ENCODE measurements at regions not wholly inside any gene's neighbourhood (a gene's known extent, or its start where the extent isn't known, plus 50 kb on each side); places are given as distances from the start of the nearest gene placed in this dataset.
"Not testable (repeated sequence)": the region's sequence is repeated elsewhere in the genome, so short reads cannot be mapped to it uniquely, and the experiment has no call there.

DNA sequence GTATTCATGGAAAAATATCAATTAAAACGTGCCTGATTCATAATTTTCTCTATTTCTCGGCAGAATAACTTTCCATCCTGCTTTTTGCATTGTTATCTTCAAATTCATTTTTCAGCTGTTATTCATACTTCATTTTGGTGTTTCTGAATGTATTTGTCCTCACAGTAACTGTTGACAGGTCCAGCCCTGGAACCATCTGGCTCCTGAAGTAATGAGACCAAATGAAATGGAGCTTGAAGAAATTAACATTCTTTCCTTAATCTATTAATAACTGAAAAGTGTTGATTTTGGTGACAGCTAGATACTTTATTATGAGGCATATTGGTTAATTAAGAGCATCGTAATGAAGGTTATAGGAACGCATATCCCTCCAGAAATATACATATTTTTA, 257.0 kb upstream of the MINDY3 start:
- no peak for DNase-seq

DNA sequence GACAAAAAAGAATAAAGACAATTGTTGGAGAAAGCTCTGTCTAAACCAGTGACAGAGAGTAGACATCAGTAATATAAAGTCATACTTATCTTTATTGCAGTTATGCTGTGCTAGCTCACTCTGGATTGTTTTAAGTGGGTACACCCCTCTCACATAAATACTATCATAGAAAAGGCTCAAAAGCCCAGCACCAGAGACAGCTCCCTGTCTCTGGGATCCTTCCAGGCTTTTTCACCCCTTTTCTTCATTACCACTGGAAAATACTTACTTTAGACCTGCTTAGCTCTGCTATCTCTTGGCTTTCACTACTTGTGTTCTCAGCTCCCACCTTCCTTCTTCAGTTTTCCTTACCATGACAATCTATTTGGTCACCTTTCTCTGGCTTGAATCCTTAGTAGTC, 259.1 kb upstream of the MINDY3 start:
- no peak for DNase-seq

DNA sequence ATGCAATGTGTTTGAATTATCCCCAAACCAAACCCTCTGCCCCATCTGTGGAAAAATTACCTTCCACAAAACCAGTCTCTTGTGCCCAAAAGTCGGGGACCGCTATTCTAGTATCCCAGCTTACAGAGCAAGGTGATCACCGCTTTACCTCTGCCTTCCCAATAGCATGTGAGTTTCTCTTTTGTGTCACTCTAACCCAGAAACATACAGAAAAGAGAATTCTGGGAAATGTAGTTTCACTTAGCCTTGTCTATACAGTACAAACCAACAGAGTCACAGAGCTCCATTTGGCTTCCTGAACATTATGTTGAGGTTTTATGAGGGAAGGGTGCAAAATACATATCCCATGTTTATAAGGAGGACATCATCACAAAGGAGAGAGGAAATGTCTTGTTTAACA, 260.3 kb upstream of the MINDY3 start:
- DNase-seq = no peak

DNA sequence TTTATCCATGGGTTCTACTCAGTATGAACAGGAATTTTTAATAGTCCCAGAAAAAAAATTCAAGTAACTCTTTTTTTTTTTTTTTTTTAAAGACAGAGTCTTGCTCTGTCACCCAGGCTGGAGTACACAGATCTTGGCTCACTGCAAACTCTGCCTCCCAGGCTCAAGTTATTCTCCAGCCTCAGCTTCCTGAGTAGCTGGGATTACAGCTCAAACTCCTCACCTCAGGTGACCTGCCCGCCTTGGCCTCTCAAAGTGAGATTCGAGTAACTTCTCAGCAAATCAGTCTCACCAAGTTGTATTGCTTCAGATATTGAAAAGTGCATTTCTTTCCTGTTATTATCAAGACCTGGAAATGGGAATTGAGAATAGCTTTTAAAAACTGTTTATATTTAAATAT, 281.2 kb upstream of the MINDY3 start:
- DNase-seq = no peak

DNA sequence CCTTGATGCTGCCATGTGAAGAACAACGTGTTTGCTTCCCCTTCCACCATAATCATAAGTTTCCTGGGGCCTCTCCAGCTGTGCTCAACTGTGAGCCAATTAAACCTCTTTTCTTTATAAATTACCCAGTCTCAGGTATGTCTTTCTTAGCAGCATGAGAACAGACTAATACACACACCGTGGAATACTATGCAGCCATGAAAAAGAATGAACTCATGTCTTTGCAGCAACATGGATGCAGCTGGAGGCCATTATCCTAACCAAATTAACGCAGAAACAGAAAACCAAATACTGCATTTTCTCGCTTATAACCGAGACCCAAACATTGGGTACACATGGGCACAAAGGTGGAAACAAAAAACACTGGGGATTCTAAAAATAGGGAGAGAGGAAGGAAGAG, 286.7 kb upstream of the MINDY3 start:
- DNase-seq = no peak

DNA sequence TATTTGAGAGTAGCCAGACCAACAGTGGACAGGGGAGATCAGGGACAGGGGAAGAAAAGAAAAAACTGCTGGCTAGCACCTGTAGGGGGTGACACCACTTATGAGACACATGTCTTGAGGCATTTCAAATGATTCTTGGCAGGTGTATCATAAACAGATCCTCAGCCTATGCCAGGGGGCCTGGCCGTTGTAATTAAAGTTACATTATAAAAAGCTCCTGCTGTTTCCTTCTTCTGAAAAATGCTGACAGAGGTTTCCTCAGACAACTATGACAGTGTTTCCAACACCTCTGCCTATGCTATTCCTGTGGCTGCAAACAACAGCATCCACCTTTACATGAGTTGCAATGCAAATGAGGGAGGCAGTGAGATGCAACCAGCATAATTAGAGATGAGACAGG, 281.0 kb upstream of the PTER start:
- DNase-seq = no peak

DNA sequence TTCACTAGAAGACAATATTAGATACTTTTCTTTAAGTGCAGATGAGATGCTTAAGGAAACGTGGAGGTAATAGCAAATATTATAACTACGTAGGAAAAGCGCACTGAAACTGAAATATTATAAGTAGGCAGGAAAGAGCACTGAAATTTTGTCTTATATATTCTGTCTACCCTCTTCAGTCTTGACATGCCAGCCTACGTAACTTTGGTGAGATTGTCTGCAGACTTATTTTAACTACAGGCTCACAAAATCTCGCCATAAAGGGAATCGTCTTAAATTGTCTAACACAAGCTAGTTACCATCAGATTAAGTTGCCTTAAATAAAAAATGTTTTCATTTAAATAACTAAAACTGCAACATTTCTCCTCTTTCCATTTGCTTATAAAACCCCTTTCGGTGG, 280.1 kb upstream of the PTER start:
- no peak for DNase-seq

DNA sequence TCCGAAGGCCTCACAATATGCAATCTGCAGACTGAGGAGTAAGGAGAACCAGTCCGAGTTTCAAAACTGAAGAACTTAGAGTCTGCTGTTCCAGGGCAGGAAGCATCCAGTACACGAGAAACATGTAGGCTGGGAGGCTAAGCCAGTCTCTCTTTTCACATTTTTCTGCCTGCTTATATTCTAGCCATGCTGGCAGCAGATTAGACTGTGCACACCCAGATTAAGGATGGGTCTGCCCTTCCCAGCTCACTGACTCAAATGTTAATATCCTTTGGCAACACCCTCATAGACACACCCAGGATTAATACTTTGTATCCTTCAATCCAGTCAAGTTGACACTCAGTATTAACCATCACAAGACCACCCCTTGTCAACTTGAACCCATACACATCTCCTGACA, 271.7 kb upstream of the PTER start:
- DNase-seq = not testable (repeated sequence)

DNA sequence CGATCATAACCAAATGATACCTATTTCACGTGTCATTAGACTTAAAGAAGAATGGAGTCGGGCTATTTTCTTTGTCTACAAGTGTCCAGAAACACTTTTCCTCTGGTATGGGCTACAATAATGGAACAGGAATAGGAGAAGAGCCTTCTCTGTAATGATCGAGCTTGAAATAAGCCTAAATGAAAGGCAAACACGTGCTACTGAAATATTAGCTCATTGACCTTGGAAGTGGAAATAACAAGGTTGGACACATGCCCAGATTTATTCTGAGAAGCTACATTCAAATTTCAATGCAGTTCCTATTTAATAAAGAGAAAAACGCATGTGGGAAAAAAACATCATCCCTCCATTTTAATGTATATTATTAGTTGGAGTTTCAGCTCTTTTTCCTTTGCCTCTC, 254.7 kb upstream of the PTER start:
- DNase-seq = no peak

DNA sequence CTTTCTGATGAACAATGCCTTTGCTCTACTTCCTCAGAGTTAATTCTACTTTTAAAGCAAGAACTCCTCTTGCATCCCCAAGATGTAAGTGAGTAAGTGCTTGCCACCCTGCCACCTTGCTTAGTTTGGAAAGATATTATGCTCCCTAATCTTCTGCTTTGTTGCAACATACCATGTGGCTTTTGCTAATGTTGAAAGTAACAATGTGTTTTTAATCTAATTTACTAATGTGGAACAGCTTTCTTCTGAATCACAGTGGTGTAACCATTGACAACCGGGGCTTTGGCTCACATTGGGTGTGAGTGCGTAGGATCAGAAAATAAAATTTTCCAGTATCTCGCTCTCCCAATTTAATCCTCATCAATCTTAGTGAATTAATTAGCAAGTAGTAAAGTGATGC, 254.1 kb upstream of the PTER start:
- DNase-seq = no peak

DNA sequence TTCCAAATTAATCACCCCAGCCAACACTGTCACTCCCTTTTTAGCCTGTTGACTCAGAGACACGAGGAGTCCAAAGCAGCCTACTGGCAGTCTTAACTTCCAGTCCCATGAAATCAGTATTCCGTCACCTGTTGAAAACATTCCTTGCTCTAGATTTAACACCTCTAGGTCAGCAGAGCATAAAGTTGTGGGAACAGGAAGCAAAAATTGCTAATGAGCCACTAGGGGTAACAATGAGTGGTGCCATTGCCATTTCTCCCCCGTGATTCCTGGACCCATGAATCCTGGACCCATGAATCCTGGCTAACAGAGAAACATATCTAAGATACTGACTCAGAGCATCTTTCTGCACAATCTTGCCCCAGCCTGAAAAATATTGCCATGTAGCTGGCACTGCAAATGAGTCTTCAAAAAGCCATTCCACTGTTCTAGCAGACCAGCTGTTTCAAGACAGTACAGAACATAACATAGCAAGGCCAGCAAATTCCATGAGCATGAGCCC, 252.7 kb upstream of the PTER start:
- no peak for DNase-seq

DNA sequence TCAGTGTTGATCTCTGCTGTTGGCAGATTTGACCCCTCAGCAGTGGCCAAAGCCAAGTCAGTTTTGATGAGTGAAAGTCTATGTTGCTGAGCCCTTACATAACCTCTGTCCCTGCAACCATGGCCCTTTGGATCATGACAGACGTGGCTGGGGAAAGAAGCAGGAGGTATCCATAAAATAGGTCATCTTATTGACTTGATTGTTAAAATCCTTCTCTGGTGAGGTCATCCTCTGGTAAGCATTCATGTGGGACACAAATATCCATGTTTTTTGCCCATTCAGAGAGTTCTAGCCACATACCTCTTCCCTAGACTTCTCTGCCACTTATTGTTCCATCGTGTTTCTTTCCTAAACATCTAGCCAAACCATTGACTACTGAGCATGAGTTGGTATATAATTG, 251.9 kb upstream of the PTER start:
- DNase-seq = no peak

DNA sequence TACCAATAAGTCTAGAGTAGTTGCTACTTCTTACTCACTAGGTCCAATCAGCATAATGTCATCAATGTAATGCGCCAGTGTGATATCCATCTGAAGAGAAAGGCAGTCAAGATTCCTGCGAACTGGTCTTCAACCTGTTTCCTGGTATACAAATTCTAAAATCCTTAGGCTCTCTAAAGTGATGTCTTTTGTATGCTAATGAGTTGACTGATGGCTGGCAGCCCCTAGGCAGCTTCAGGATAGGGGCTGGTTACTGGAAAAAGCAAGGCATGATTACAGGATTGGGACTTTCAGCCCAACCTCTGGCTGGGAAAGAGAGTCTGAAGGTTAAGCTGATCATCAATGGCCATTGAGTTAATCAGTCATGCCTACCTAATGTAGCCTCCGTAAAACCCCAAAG, 250.2 kb upstream of the PTER start:
- no peak for DNase-seq

DNA sequence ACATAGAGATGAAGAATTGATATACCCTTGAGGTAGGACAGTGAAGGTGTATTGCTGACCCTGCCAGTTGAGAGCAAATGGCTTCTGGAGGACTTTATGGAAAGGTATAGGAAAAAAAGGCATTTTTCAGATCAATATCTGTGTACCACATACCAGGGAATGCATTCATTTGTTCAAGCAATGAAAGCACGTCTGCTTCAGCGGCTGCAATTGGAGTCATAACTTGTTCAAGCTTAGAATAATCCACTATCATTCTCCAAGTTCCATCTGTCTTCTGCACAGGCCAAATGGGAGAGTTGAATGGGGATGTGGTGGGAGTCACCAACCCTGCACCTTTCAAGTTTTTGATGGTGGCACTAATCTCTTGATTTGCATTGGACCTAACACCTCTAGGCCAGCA, 249.6 kb upstream of the PTER start:
- no peak for DNase-seq

DNA sequence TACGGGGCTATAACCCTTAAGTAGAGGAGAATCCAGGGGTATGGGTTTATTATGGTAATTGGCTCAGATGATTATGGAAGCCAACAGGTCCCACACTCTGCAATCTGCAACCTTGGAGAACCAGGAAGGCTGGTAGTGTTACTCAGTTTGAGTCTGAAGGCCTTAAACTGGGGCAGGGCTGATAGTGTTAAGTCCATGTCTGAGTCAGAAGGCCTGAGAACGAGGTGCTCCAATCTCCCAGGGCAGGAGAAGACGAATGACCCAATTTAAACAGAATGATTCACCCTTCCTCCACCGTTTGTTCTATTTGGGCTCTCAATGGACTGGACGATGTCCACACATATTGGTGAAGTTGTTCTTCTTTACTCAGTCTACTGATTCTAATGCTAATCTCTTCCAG, 244.5 kb upstream of the PTER start:
- no peak for DNase-seq

DNA sequence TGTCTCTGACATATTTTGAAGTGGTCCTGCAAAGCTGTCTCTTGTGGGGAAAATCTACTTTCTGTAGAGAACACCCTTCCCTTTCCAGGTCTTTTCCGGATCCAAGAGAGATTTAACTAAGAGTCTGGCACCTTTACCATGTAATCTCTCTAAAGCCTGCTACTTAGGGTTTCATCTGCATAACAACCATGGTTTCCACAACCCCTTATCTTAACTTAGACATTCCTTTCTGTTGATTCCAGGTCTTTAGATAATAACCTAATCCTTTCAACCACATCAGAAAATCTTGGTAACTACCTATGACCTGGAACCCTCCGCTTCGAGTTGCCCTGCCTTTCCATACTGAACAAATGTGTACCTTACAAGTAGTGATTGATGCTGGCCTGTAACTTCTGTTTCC, 243.6 kb upstream of the PTER start:
- no peak for DNase-seq

DNA sequence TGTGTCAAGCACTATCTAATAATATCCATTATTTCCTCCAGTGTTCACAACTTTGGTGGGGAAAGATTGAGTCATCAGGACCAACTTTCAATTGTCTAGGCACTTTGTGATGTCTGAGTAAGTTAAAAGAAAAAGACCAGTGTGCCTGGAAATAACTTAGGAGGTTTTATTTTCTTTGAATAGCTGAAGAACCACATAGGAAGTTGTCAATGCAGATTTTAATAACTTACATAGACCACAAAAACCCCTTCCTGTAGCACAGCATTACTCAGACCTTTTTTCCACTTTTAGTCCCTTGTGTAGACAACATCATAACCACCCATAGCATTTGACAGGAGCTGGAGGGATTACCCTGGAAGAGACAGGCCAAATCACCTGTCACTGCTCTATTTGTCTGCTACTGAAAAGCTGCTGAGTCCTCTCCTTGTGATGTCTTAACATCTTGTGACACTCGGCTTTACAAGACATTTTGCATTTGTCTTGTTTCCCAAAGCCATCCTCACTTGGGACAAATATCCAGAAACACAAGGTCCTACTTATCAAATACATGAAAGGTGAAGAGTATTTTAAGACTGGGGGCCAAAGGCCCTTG, 241.5 kb upstream of the PTER start:
- DNase-seq = no peak

DNA sequence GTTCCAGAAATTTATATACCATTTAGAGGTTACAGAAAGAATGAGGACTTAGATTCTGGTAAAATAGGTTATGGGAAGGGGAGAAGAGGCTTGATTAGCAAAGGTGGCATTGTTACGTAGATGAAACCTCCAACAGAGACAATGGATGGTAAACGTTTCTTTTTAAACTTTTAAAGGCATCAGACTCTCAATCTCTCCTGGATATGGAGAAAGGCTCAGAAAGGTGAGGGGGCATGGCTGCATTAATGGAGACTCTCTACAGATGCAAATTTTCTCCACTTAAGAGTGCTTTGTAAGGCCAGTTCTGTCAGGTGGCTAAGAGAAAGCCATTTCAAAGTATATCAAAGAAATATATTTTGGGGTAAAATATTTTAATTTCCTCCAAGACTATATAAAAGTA, 240.9 kb upstream of the PTER start:
- DNase-seq = no peak

DNA sequence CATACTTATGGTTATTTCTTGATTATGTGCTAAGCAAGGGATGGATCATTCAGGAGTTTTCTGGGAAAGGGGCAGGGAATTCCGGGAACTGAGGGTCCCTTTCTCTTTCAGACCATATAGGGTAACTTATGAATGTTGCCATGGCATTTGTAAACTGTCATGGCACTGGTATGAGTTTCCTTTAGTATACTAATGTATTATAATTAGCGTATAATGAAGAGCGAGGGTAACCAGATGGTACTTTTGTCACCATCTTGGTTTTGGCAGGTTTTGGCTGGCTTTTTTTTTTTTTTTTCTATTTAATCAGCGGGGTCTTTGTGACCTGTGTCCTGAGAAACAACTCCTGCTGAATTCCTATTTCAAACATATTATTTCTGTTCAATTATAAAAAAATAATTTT, 237.6 kb upstream of the PTER start:
- no peak for DNase-seq

DNA sequence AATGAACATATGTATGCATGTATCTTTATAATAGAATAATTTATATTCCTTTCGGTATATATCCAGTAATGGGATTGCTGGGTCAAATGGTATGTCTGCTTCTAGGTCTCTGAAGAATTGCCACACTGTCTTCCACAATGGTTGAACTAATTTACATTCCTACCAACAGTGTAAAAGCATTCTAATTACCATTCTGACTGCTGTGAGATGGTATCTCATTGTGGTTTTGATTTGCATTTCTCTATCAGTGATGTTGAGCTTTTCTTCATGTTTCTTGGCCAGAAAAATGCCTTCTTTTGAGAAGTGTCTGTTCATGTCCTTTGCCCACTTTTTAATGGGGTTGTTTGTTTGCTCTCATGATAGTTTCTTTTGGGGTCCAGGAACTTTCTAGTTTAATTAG, 213.2 kb upstream of the PTER start:
- DNase-seq = not testable (repeated sequence)

DNA sequence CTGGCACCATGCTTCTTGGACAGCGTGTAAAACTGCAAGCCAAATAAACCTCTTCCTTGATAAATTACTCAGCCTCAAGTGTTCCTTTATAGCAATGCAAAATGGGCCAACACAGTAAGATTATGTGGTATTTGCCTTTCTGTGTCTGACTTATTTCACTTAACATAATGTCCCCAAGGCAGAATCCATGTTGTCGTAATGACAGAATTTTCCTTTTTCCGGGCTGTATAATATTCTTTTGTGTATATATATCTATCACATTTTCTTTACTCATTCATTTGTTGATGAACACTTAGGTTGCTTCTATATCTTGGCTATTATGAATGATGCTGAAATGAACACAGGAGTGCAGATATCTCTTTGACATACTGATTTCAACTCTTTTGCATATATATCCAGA, 209.1 kb upstream of the PTER start:
- no peak for DNase-seq

DNA sequence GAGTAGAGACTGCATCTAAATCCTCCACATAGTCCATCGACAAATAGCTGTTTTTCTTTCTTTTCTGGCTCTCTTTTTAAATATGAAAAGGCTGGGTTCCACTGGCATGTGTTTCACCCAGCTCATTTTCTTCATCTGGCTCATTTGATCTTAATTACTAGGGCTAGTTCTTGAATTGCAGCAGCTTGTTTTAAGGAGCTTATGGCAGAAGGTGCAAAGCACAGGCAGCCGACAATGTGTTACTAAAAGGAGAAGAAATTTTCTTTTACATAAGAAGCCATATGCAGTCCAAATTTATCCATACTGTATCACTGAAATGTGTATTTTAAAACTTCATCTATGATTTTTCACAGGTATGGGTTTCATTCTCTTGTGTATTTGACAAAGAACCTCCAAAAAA, 205.6 kb upstream of the PTER start:
- no peak for DNase-seq

DNA sequence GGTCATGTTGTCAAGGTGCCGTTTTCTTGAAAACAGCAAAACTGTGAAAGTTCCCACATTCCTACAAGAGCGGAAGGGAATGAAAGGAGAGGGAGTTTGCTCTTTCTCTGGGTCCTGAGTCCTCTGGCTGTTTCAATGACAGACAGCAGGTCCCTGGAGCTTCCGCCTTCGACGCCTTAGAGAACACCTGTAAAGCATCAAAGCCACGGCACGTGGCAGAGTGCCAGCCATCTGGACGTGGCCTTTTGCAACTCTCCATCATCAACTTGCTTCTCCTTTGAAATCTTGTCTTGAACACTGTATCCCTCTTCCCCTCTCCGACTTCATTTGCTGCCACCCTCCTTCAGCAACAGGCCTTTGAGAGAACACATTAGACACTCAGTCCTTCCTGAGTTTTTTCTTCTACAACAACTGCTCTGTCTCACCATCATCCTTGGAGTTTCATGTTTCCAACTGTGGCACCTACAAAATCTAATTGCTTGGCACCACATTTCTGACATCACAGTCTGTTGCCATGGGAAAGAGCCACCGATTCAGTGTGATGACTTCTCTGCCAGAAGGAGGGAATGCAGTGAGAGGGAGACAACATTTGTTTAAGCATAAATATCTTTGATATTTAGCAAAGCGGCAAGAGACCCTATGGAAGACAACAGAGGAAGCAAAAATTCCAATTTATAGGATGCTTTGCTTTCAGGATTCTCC, 204.9 kb upstream of the PTER start:
- no peak for DNase-seq

DNA sequence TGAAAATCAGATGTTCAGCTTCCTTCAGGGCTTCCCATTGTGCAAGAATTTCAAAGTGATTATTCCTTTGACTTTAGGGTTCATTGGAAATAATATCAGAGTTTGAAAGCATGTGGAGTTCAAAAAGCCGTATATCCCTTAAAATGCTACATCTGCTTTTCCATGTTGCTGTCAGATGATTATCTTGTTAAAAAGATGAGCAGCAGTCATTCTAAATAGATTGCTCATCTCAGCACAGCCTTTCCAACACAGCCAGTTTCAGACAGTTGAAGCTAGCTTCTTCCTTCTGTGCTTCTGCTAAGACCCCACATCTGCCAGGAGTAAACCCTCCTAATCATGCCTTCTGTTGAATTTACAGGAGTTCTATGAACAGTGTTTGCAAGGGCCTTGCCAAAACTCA, 204.4 kb upstream of the PTER start:
- no peak for DNase-seq

DNA sequence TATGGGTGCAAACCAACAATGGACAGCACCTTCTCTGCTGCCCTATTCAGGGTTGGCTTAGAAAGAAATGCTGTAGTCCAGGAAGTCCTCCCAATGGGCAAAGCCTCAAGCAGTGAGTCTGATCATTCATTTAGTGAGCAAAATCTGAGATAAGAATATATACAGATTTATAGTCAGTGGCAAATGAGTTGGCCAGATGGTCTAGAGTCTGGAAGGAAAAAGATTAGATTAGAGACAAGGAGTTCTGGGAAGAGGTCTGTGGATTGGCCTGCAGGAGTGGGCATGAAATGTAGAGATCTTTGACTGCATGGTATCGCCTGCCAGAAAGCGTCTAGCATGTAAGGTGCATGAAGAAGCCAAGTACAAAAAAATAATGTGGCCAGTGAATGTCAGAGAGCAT, 201.9 kb upstream of the PTER start:
- no peak for DNase-seq

All from right hindlimb (tissue), 1 donor.